Ascending aorta (tissue), 2 donors: ENCODE measurements at regions not wholly inside any gene's neighbourhood (a gene's known extent, or its start where the extent isn't known, plus 50 kb on each side); places are given as distances from the start of the nearest gene placed in this dataset.

ENCODE experiments used
- DNase-seq, 2 donors: peaks; one replicate each; pipeline ENCODE4 v3.0.0-alpha.2; 2019; ENCODE audit warnings: low spot score in 2 of 2
- H3K27ac ChIP-seq, 2 donors: fragments of 200-600 bp; sonication (generic); one replicate each; pipeline ENCODE4 v1.5.1; 2016 to 2017; ENCODE audit warnings: mild to moderate bottlenecking in 1 of 2
- H3K27me3 ChIP-seq: fragments of 200-600 bp; sonication (generic); one replicate; pipeline ENCODE4 v1.5.1; 2017
- H3K36me3 ChIP-seq, 2 donors: fragments of 200-600 bp; sonication (generic); one replicate each; pipeline ENCODE4 v1.5.1; 2016
- H3K4me1 ChIP-seq, 2 donors: fragments of 200-600 bp; sonication (generic); one replicate each; pipeline ENCODE4 v1.5.1; 2016 to 2017; ENCODE audit warnings: mild to moderate bottlenecking in 1 of 2
- H3K4me3 ChIP-seq, 2 donors: fragments of 200-600 bp; sonication (generic); one replicate each; pipeline ENCODE4 v1.5.1; 2016 to 2017; ENCODE audit warnings: mild to moderate bottlenecking in 1 of 2
- H3K9me3 ChIP-seq, 2 donors: fragments of 200-600 bp; sonication (generic); one replicate each; pipeline ENCODE4 v1.5.1; 2016
- CTCF ChIP-seq, 3 experiments: fragments of 200-600 bp in 2 of 3; fragments of 450-650 bp in 1 of 3; sonication (generic) in 2 of 3; IDR thresholded peaks; one replicate each; pipeline ENCODE4 v1.5.1; 2016 to 2019; ENCODE audit warnings: antibody characterized with exemption in 3 of 3, mild to moderate bottlenecking in 1 of 3, moderate library complexity in 1 of 3
- intact Hi-C: fragments of 100-400 bp; cut with DNase I; formaldehyde crosslinking; loops from one replicate; pipeline ENCODE4 v1.15.1; 2023

- no peaks in the 10 kb centered on the region for H3K27me3 ChIP-seq
- H3K4me1 ChIP-seq = no peaks in the 10 kb centered on the region
- H3K9me3 ChIP-seq = no peaks in the 10 kb centered on the region
- intact Hi-C loops = no loop called here
- DNase-seq = no peak
- no peaks in the 10 kb centered on the region for H3K36me3 ChIP-seq
- H3K4me3 ChIP-seq = no peak overlapping the region
- H3K27ac ChIP-seq = no peak overlapping the region
- no peak for TF ChIP-seq CTCF (IDR thresholded peaks at IDR 0.05)
These were observed 52.4 kb upstream of the WDR26 start for GRCh38 chr1:224486801-224487583.

DNA sequence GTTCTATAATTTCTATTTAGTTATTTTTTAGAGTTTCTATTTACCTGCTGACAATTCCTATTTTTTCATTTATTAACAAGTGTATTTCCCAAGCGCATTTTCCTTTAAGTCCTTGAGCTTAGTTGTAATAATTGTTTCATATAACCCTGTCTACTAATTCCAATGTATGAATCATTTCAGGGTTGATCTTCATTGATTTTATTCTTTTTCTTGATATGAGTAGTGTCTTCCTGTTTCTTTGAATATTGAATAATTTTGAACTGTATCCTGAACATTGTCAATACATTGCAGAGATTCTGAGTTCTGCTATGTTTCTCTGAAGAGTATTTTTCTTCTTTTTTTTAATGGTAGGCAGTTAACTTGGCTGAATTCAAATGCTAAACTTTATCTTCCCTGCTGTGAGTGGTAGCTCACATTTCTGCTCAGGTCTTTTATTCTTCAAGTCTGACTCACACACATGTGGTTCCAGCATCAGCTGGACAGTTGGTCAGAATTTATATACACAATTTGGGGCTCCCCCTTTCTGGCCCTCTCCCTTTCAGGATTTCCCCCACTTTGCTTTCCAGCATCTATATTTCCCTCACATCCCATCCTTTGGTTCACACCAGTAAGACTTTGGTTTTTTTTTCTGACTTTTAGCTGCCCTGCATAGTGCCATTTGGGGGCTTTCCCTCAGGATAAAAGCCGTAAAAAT lies 54.4 kb upstream of the WDR26 start:
- Histone ChIP-seq H3K9me3 (no peaks in the 10 kb centered on the region), H3K4me3 (no peak overlapping the region), H3K27ac (no peak overlapping the region), H3K4me1 (no peaks in the 10 kb centered on the region), H3K36me3 (no peaks in the 10 kb centered on the region), H3K27me3 (no peaks in the 10 kb centered on the region)
- TF ChIP-seq CTCF (IDR thresholded peaks at IDR 0.05) = no peak
- no peak for DNase-seq
- intact Hi-C loops = no loop called here

DNA sequence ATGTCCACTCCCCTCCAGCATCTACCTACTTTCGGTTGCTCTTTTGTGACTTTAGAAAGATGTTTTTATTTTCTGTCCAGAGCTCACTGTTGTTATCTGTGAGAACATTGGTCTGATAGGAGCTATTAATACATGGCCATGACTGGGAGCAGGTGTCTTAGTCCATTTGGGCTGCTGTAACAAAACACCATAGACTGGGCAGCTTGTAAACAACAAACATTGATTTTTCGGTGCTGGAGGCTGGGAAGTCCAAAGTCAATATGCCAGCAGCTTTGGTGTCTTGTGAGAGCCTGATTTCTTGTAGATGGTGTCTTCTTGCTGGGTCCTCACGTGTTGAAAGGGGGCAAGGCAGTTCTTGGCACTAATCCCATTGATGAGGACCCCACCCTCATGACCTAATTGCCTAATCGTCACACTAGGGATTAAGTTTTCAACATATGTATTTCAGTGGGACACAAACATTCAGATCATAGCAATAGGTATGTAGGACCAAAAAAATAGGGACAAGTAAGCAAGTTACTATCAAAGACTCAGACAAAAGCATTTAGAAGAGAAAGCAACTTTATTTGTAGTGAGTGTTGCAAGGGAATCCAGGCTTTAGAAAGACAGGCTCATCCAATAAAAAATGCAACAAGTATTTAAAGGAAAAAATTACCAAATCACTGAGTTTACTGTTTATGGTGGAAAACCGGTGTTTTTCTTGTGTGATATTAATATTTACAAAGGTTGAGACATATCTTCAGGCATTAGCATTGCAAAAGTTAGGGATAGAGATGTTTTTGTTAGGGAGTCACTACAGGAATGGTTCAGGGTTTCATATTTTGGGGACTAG lies 55.2 kb upstream of the WDR26 start:
- Histone ChIP-seq H3K4me3 (no peak overlapping the region), H3K9me3 (no peaks in the 10 kb centered on the region), H3K27me3 (no peaks in the 10 kb centered on the region), H3K36me3 (no peaks in the 10 kb centered on the region), H3K27ac (no peak overlapping the region), H3K4me1 (no peaks in the 10 kb centered on the region)
- no peak for TF ChIP-seq CTCF (IDR thresholded peaks at IDR 0.05)
- DNase-seq = no peak
- intact Hi-C loops = no loop called here

DNA sequence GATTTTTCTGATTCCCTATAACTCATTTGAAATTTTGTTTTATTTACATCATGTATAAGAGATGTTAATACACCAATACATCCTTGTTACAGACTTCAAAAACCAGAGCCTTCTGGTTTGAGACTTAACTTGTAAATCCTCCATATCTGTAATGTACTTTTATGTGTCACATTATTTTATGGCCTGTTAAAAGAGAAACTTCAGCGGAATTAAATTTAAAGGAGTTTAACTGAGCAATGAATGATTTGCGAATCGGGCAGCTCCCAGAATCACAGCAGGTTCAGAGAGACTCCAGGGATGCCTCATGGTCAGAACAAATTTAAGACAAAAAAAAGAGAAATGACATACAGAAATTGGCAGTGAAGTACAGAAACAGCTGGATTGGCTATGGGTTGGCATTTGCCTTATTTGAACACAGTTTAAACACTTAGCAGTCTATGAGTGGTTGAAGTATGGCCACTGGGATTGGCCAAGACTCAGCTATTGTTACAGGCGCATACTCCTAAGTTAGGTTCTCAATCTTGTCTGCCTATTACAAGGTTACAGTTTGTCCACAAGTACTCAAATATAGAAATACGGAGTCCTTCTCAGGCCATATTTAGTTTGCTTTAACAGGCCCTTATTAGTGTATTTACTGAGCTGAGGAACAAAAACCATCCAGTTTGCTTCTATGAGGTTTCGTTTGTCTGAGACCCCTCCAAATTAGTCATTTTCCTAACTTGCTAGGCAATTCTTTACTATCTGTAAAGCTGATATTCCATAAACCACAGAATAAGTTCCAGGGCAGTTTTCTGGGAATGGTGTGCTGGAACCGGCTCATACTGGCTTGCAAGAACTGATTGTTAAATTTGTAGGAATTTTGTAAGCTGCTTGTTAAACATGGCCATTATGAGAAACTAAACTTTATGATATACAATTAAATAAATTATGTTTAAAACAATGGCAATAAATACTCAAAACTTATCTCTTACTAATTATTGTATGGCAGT lies 56.2 kb upstream of the WDR26 start:
- Histone ChIP-seq H3K4me1 (no peaks in the 10 kb centered on the region), H3K4me3 (no peak overlapping the region), H3K27me3 (no peaks in the 10 kb centered on the region), H3K9me3 (no peaks in the 10 kb centered on the region), H3K27ac (no peak overlapping the region), H3K36me3 (no peaks in the 10 kb centered on the region)
- intact Hi-C loops = no loop called here
- no peak for DNase-seq
- TF ChIP-seq CTCF (IDR thresholded peaks at IDR 0.05) = no peak

GRCh38 chr1:224492015-224492414 lies 57.4 kb upstream of the WDR26 start:
- Histone ChIP-seq H3K27me3 (no peaks in the 10 kb centered on the region), H3K9me3 (peaks cover 0 to 5% of the 10 kb centered on the region in 2 donors), H3K36me3 (no peaks in the 10 kb centered on the region), H3K4me1 (no peaks in the 10 kb centered on the region), H3K27ac (no peak overlapping the region), H3K4me3 (no peak overlapping the region)
- intact Hi-C loops = no loop called here
- no peak for TF ChIP-seq CTCF (IDR thresholded peaks at IDR 0.05)
- no peak for DNase-seq
